NOMO-1 treated with dmso at 0.1 percent for 144 hours (cell line): ENCODE measurements at regions not wholly inside any gene's neighbourhood (a gene's known extent, or its start where the extent isn't known, plus 50 kb on each side); places are given as distances from the start of the nearest gene placed in this dataset.
"Not testable (repeated sequence)": the region's sequence is repeated elsewhere in the genome, so short reads cannot be mapped to it uniquely, and the experiment has no call there.

ENCODE experiments used
- DNase-seq: peaks from one replicate; lab custom pipeline; 2025; ENCODE audit not compliant: unreplicated experiment; lab: John Stamatoyannopoulos, UW

GRCh38 chr4:114401483-114401882, 197.1 kb upstream of the UGT8 start:
- no peak for DNase-seq

- no peak for DNase-seq
Observed at GRCh38 chr4:114417214-114417613, 181.4 kb upstream of the UGT8 start.

- no peak for DNase-seq
Observed at GRCh38 chr4:114420069-114420468, 178.5 kb upstream of the UGT8 start.

GRCh38 chr4:114423582-114423981, 175.0 kb upstream of the UGT8 start:
- DNase-seq, result no peak

GRCh38 chr4:114435116-114435515, 163.5 kb upstream of the UGT8 start:
- DNase-seq, result no peak

- no peak for DNase-seq
Observed at GRCh38 chr4:114442856-114443255, 155.8 kb upstream of the UGT8 start.

- DNase-seq, result no peak
Observed at GRCh38 chr4:114444211-114444610, 154.4 kb upstream of the UGT8 start.

- not testable (repeated sequence) for DNase-seq
Observed at GRCh38 chr4:114447963-114448516, 150.6 kb upstream of the UGT8 start.

GRCh38 chr4:114458728-114459127, 139.9 kb upstream of the UGT8 start:
- no peak for DNase-seq

GRCh38 chr4:114464726-114465272, 133.8 kb upstream of the UGT8 start:
- no peak for DNase-seq

GRCh38 chr4:114465766-114466165, 132.8 kb upstream of the UGT8 start:
- DNase-seq, result no peak

GRCh38 chr4:114466299-114466698, 132.3 kb upstream of the UGT8 start:
- DNase-seq, result no peak

- DNase-seq, result no peak
Observed at GRCh38 chr4:114472269-114473032, 126.2 kb upstream of the UGT8 start.

- no peak for DNase-seq
Observed at GRCh38 chr4:114474188-114474800, 124.3 kb upstream of the UGT8 start.

GRCh38 chr4:114476310-114476709, 122.3 kb upstream of the UGT8 start:
- no peak for DNase-seq

GRCh38 chr4:114479595-114479994, 119.0 kb upstream of the UGT8 start:
- no peak for DNase-seq

- no peak for DNase-seq
Observed at GRCh38 chr4:114481856-114482255, 116.8 kb upstream of the UGT8 start.

GRCh38 chr4:114487101-114487500, 111.5 kb upstream of the UGT8 start:
- no peak for DNase-seq

GRCh38 chr4:114488301-114488982, 110.2 kb upstream of the UGT8 start:
- DNase-seq, result no peak

- DNase-seq, result no peak
Observed at GRCh38 chr4:114494246-114494803, 104.3 kb upstream of the UGT8 start.

GRCh38 chr4:114495471-114495928, 103.1 kb upstream of the UGT8 start:
- no peak for DNase-seq
